ENCODE measurements at regions not wholly inside any gene's neighbourhood (a gene's known extent, or its start where the extent isn't known, plus 50 kb on each side); places are given as distances from the start of the nearest gene placed in this dataset.

DNA sequence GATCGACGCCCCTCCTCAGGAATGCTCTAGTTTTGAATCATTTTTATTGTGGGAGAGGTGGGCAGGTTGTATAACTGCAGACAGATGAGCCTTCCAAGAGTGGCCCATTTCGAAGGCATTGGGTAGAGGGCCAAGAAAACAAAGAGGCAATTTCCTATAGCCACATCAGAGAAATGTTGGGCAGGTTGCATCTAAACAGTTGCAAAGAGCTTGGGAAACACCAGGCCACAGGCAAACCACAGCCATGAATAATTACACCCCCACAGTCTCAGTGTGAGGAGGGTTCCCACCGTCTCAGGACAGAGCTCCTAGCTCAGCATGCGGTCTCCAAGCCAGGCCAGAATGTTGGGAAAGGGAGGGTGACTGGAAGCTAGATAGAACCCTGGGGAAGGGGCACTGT is 257.3 kb downstream of the ABHD5 start:
- TF ChIP-seq POLR2A (IDR thresholded peaks at IDR 0.05; ENCODE audit: low read length): no peak
- TF ChIP-seq GATA1 (IDR thresholded peaks at IDR 0.05; ENCODE audit: low read depth, low read length): no peak
